ENCODE measurements at regions not wholly inside any gene's neighbourhood (a gene's known extent, or its start where the extent isn't known, plus 50 kb on each side); places are given as distances from the start of the nearest gene placed in this dataset.
A peak's percentile ranks its signal among the peaks of the same experiment; 100 is the strongest.

- no peak for DNase-seq (ENCODE audit: insufficient read length, low spot score)
- no peak for FAIRE-seq
These were observed 127.6 kb upstream of the RASGRP1 start for GRCh38 chr15:38691965-38692788.

GRCh38 chr15:38692789-38693062 lies 128.1 kb upstream of the RASGRP1 start:
- FAIRE-seq (no peak), DNase-seq (ENCODE audit: insufficient read length, low spot score) (no peak)

GRCh38 chr15:38695249-38696108 lies 130.9 kb upstream of the RASGRP1 start:
- DNase-seq (ENCODE audit: insufficient read length, low spot score) (no peak), FAIRE-seq (peak; percentile 45)

GRCh38 chr15:38696109-38696727 lies 131.6 kb upstream of the RASGRP1 start:
- no peak for DNase-seq (ENCODE audit: insufficient read length, low spot score)
- FAIRE-seq, result no peak

- FAIRE-seq, result peak; percentile 4
- no peak for DNase-seq (ENCODE audit: insufficient read length, low spot score)
These were observed 132.3 kb upstream of the RASGRP1 start for GRCh38 chr15:38696790-38697495.

- DNase-seq (ENCODE audit: insufficient read length, low spot score) (no peak), FAIRE-seq (no peak)
These were observed 133.6 kb upstream of the RASGRP1 start for GRCh38 chr15:38698254-38698653.

GRCh38 chr15:38699633-38700230 lies 135.1 kb upstream of the RASGRP1 start:
- FAIRE-seq (peak; percentile 93), DNase-seq (ENCODE audit: insufficient read length, low spot score) (peak; percentile 45)

GRCh38 chr15:38701149-38701548 lies 136.5 kb upstream of the RASGRP1 start:
- FAIRE-seq (no peak), DNase-seq (ENCODE audit: insufficient read length, low spot score) (no peak)

- FAIRE-seq (no peak), DNase-seq (ENCODE audit: insufficient read length, low spot score) (no peak)
These were observed 137.7 kb upstream of the RASGRP1 start for GRCh38 chr15:38702178-38702912.

GRCh38 chr15:38705436-38706219 lies 141.0 kb upstream of the RASGRP1 start:
- no peak for FAIRE-seq
- DNase-seq (ENCODE audit: insufficient read length, low spot score), result no peak

- DNase-seq (ENCODE audit: insufficient read length, low spot score) (no peak), FAIRE-seq (no peak)
These were observed 142.3 kb upstream of the RASGRP1 start for GRCh38 chr15:38706956-38707355.

- FAIRE-seq, result peak; percentile 76
- DNase-seq (ENCODE audit: insufficient read length, low spot score), result peak; percentile 41
These were observed 143.4 kb upstream of the RASGRP1 start for GRCh38 chr15:38707802-38708671.

GRCh38 chr15:38708672-38709180 lies 144.1 kb upstream of the RASGRP1 start:
- DNase-seq (ENCODE audit: insufficient read length, low spot score) (no peak), FAIRE-seq (no peak)

GRCh38 chr15:38709196-38709595 lies 144.6 kb upstream of the RASGRP1 start:
- DNase-seq (ENCODE audit: insufficient read length, low spot score) (no peak), FAIRE-seq (no peak)

GRCh38 chr15:38714309-38715072 lies 149.9 kb upstream of the RASGRP1 start:
- no peak for FAIRE-seq
- DNase-seq (ENCODE audit: insufficient read length, low spot score), result no peak

- DNase-seq (ENCODE audit: insufficient read length, low spot score) (no peak), FAIRE-seq (no peak)
These were observed 156.4 kb upstream of the RASGRP1 start for GRCh38 chr15:38720893-38721567.

GRCh38 chr15:38721568-38721945 lies 156.9 kb upstream of the RASGRP1 start:
- no peak for DNase-seq (ENCODE audit: insufficient read length, low spot score)
- no peak for FAIRE-seq

All from GM19239 (cell line).